H9 (cell line): ENCODE measurements at regions not wholly inside any gene's neighbourhood (a gene's known extent, or its start where the extent isn't known, plus 50 kb on each side); places are given as distances from the start of the nearest gene placed in this dataset.

ENCODE experiments used
- DNase-seq: peaks from one replicate; pipeline ENCODE4 v3.0.0-alpha.2; 2017
- H2AFZ ChIP-seq: one replicate; pipeline ENCODE4 v1.6.1; 2013; ENCODE audit warnings: mild to moderate bottlenecking, low read length, control low read depth, moderate library complexity
- H2AK5ac ChIP-seq: 2 replicates; pipeline ENCODE4 v1.6.1; 2013; ENCODE audit warnings: low read length, control low read depth, mixed read lengths; ENCODE audit not compliant: insufficient read length
- H2BK120ac ChIP-seq: one replicate; pipeline ENCODE4 v1.6.1; 2013; ENCODE audit warnings: low read depth, mild to moderate bottlenecking, low read length, control low read depth, inconsistent platforms; ENCODE audit not compliant: poor library complexity, severe bottlenecking
- H2BK12ac ChIP-seq: 2 replicates; pipeline ENCODE4 v1.6.1; 2013; ENCODE audit warnings: low read length, control low read depth, mixed read lengths, low read depth; ENCODE audit not compliant: insufficient read length
- H2BK15ac ChIP-seq: 2 replicates; pipeline ENCODE4 v1.6.1; 2013; ENCODE audit warnings: low read depth, low read length, control low read depth
- H2BK20ac ChIP-seq: one replicate; pipeline ENCODE4 v1.6.1; 2013; ENCODE audit warnings: low read depth, mild to moderate bottlenecking, low read length, control low read depth, inconsistent platforms; ENCODE audit not compliant: poor library complexity, severe bottlenecking
- H2BK5ac ChIP-seq: 2 replicates; pipeline ENCODE4 v1.6.1; 2013; ENCODE audit warnings: low read length, control low read depth, mixed read lengths; ENCODE audit not compliant: insufficient read length
- H3K14ac ChIP-seq: 2 replicates; pipeline ENCODE4 v1.6.1; 2013; ENCODE audit warnings: low read length, control low read depth; ENCODE audit not compliant: insufficient read depth
- H3K18ac ChIP-seq: 2 replicates; pipeline ENCODE4 v1.6.1; 2013; ENCODE audit warnings: low read depth, mild to moderate bottlenecking, mixed read lengths, low read length, control low read depth; ENCODE audit not compliant: insufficient read length
- H3K23ac ChIP-seq: 2 replicates; pipeline ENCODE4 v1.6.1; 2013; ENCODE audit warnings: low read length, control low read depth, mixed read lengths, low read depth; ENCODE audit not compliant: insufficient read length
- H3K23me2 ChIP-seq: 2 replicates; pipeline ENCODE4 v1.6.1; 2013; ENCODE audit warnings: low read depth, mild to moderate bottlenecking, mixed read lengths, low read length, control low read depth; ENCODE audit not compliant: insufficient read length, poor library complexity, severe bottlenecking
- H3K27ac ChIP-seq: 2 replicates; pipeline ENCODE4 v1.5.1; 2013; ENCODE audit warnings: low read length, control low read depth, mixed read lengths, low read depth; ENCODE audit not compliant: insufficient read length
- H3K27me3 ChIP-seq: 2 replicates; pipeline ENCODE4 v1.6.1; 2013; ENCODE audit warnings: low read length, control low read depth, inconsistent platforms; ENCODE audit not compliant: insufficient read depth
- H3K4ac ChIP-seq: 2 replicates; pipeline ENCODE4 v1.6.1; 2013; ENCODE audit warnings: low read depth, mild to moderate bottlenecking, control low read depth, inconsistent platforms, low read length, moderate library complexity
- H3K4me1 ChIP-seq: 2 replicates; pipeline ENCODE4 v1.6.1; 2013; ENCODE audit warnings: low read length, control low read depth, inconsistent platforms; ENCODE audit not compliant: insufficient read depth
- H3K4me2 ChIP-seq: 2 replicates; pipeline ENCODE4 v1.6.1; 2013; ENCODE audit warnings: low read length, control low read depth, mixed read lengths; ENCODE audit not compliant: insufficient read length, insufficient read depth
- H3K56ac ChIP-seq: 2 replicates; pipeline ENCODE4 v1.6.1; 2013; ENCODE audit warnings: low read depth, mild to moderate bottlenecking, mixed read lengths, low read length, control low read depth; ENCODE audit not compliant: insufficient read length
- H3K79me1 ChIP-seq: 2 replicates; pipeline ENCODE4 v1.6.1; 2013; ENCODE audit warnings: low read depth, mild to moderate bottlenecking, moderate library complexity, low read length, control low read depth, inconsistent platforms; ENCODE audit not compliant: insufficient read depth, poor library complexity, severe bottlenecking
- H3K79me2 ChIP-seq: 2 replicates; pipeline ENCODE4 v1.6.1; 2013; ENCODE audit warnings: low read length, control low read depth, inconsistent platforms; ENCODE audit not compliant: insufficient read depth
- H3K9ac ChIP-seq: 2 replicates; pipeline ENCODE4 v1.6.1; 2013; ENCODE audit warnings: low read length, control low read depth, mixed read lengths; ENCODE audit not compliant: insufficient read length; ENCODE audit errors: extremely low read depth
- H3K9me3 ChIP-seq: one replicate; pipeline ENCODE4 v1.6.1; 2013; ENCODE audit warnings: low read depth, low read length, inconsistent platforms; ENCODE audit not compliant: control insufficient read depth
- H3T11ph ChIP-seq: one replicate; pipeline ENCODE4 v1.6.1; 2013; ENCODE audit warnings: mild to moderate bottlenecking, low read length, control low read depth, inconsistent platforms
- H4K20me1 ChIP-seq: one replicate; pipeline ENCODE4 v1.6.1; 2013; ENCODE audit not compliant: control insufficient read depth, insufficient read length, insufficient read depth
- H4K5ac ChIP-seq: 2 replicates; pipeline ENCODE4 v1.6.1; 2013; ENCODE audit warnings: low read depth, mild to moderate bottlenecking, mixed read lengths, low read length, control low read depth; ENCODE audit not compliant: insufficient read length
- H4K8ac ChIP-seq: replicated peaks from 2 replicates; pipeline ENCODE4 v1.6.1; 2013; ENCODE audit warnings: low read length, control low read depth, mixed read lengths, low read depth; ENCODE audit not compliant: insufficient read length
- H4K91ac ChIP-seq: 2 replicates; pipeline ENCODE4 v1.6.1; 2013; ENCODE audit warnings: low read depth, mild to moderate bottlenecking, moderate library complexity, mixed read lengths, low read length, control low read depth; ENCODE audit not compliant: insufficient read length
- H3K27ac Mint-ChIP-seq, 3 experiments: 2 replicates in 2 of 3; 3 replicates in 1 of 3; pipeline ENCODE4 v1.8.0; 2020 to 2021; ENCODE audit warnings: mixed read lengths in 3 of 3, mild to moderate bottlenecking in 1 of 3, moderate library complexity in 1 of 3
- H3K27me3 Mint-ChIP-seq: 2 replicates; pipeline ENCODE4 v1.8.0; 2021; ENCODE audit warnings: low read depth, mild to moderate bottlenecking, moderate library complexity, mixed read lengths
- H3K36me3 Mint-ChIP-seq, 3 experiments: 2 replicates in 2 of 3; 3 replicates in 1 of 3; pipeline ENCODE4 v1.8.0; 2020 to 2021; ENCODE audit warnings: low read depth in 3 of 3, mixed read lengths in 3 of 3; ENCODE audit not compliant: insufficient read depth in 1 of 3
- H3K4me1 Mint-ChIP-seq, 2 experiments: 2 replicates each; pipeline ENCODE4 v1.8.0; 2020; ENCODE audit warnings: mixed read lengths in 2 of 2
- H3K4me3 Mint-ChIP-seq, 2 experiments: 2 replicates in 1 of 2; 3 replicates in 1 of 2; pipeline ENCODE4 v1.8.0; 2020 to 2021; ENCODE audit warnings: mild to moderate bottlenecking in 2 of 2, mixed read lengths in 2 of 2, moderate library complexity in 1 of 2
- H3K9me3 Mint-ChIP-seq, 2 experiments: 2 replicates in 1 of 2; 3 replicates in 1 of 2; pipeline ENCODE4 v1.8.0; 2020; ENCODE audit warnings: mild to moderate bottlenecking in 2 of 2, mixed read lengths in 2 of 2, moderate library complexity in 1 of 2
- CTCF ChIP-seq: fragments of 200-600 bp; sonication (generic); conservative IDR thresholded peaks from 3 replicates; pipeline ENCODE4 v1.8.0; 2021; ENCODE audit warnings: antibody characterized with exemption, mild to moderate bottlenecking
- WGBS: extraction: QIAGEN DNeasy Blood & Tissue Kit; methylation state at CpG from one replicate; pipeline ENCODE4 v1.1.7; 2013; ENCODE audit warnings: missing lambda C conversion rate, low lambda C conversion rate, mixed read lengths; ENCODE audit not compliant: insufficient read length; ENCODE audit errors: extremely low coverage; 5-methylcytosine and 5-hydroxymethylcytosine counted together

DNA sequence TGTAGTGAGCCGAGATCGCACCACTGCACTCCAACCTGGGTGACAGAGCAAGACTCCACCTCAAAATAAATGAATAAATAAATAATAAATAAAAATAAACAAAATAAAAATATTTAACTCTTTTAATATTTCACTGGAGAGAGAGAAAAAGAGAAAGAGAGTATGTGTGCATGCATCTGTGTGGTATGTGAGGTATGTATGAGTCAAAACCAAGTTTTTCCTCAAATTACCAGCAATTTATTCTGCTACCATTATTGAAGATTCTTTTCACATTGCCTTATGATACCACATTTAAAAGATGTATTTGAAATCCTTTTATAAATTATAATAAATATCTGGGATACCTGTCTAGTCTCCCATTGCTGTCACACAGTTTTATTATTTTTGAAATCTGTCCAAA lies 122.1 kb downstream of the CD164 start:
- no peaks in the 10 kb centered on the region for H3K79me1 ChIP-seq
- Mint-ChIP-seq H3K27ac (no peak overlapping the region), H3K36me3 (peaks cover 0 to 7% (median 1%) of the 10 kb centered on the region in 3 experiments; a peak in 6 of 7 replicates), H3K9me3 (no peaks in the 10 kb centered on the region), H3K27me3 (no peaks in the 10 kb centered on the region), H3K4me1 (peaks cover 1 to 3% of the 10 kb centered on the region in 2 experiments; a peak in 2 of 4 replicates), H3K4me3 (no peak overlapping the region)
- no peak for DNase-seq
- no peak overlapping the region for H2BK15ac ChIP-seq
- H3K18ac ChIP-seq: no peak overlapping the region
- H3K9me3 ChIP-seq: no peaks in the 10 kb centered on the region
- no peak overlapping the region for H2BK20ac ChIP-seq
- no peaks in the 10 kb centered on the region for H4K20me1 ChIP-seq
- no peak overlapping the region for H3K14ac ChIP-seq
- no peak overlapping the region for H3K9ac ChIP-seq
- H2BK5ac ChIP-seq: no peak overlapping the region
- H3K4me2 ChIP-seq: no peak overlapping the region
- no CpG with 5 or more reads among the region's 2 CpGs for WGBS
- no peak overlapping the region for H3K4ac ChIP-seq
- H4K91ac ChIP-seq: no peak overlapping the region
- no peak overlapping the region for H4K8ac ChIP-seq
- no peaks in the 10 kb centered on the region for H3K23me2 ChIP-seq
- no peak overlapping the region for H3K56ac ChIP-seq
- H2BK120ac ChIP-seq: no peak overlapping the region
- H3K27ac ChIP-seq: no peak overlapping the region
- H3T11ph ChIP-seq: no peak overlapping the region
- TF ChIP-seq CTCF: no peak
- no peak overlapping the region for H4K5ac ChIP-seq
- H3K23ac ChIP-seq: no peak overlapping the region
- no peak overlapping the region for H2AFZ ChIP-seq
- H3K27me3 ChIP-seq: no peaks in the 10 kb centered on the region
- no peaks in the 10 kb centered on the region for H3K4me1 ChIP-seq
- H2BK12ac ChIP-seq: no peak overlapping the region
- H2AK5ac ChIP-seq: no peak overlapping the region
- H3K79me2 ChIP-seq: no peaks in the 10 kb centered on the region
